MCF 10A (cell line): ENCODE measurements at regions not wholly inside any gene's neighbourhood (a gene's known extent, or its start where the extent isn't known, plus 50 kb on each side); places are given as distances from the start of the nearest gene placed in this dataset.

Experiments
- BruUV-seq: library from RNA; stranded (reverse); fragments of 400-500 nt; replicated peaks from 2 replicates; lab custom pipeline; 2021; lab: Mats Ljungman, UMichigan
- CTCF ChIA-PET: fragments of 300-600 bp; sonication (Branson Sonifier 250); formaldehyde crosslinking; extraction: SDS; loops from one replicate; lab custom pipeline; 2021; ENCODE audit warnings: antibody characterized with exemption, inconsistent platforms; lab: Yijun Ruan, JAX
- POLR2A ChIA-PET: fragments of 300-600, 350-650 bp; sonication (Branson Sonifier 250); formaldehyde crosslinking; extraction: SDS; loops from one replicate; lab custom pipeline; 2020; ENCODE audit warnings: antibody characterized with exemption, inconsistent platforms; lab: Yijun Ruan, JAX
- DNase-seq: peaks from one replicate; pipeline ENCODE4 v3.0.0-alpha.2; 2018; ENCODE audit not compliant: unreplicated experiment
- H3K27ac Mint-ChIP-seq: one replicate; pipeline ENCODE4 v1.8.0; 2022; ENCODE audit warnings: mild to moderate bottlenecking, low read depth, mixed read lengths; ENCODE audit not compliant: unreplicated experiment
- H3K27me3 Mint-ChIP-seq: one replicate; pipeline ENCODE4 v1.8.0; 2022; ENCODE audit warnings: mixed read lengths; ENCODE audit not compliant: insufficient read depth, unreplicated experiment
- H3K36me3 Mint-ChIP-seq: one replicate; pipeline ENCODE4 v1.8.0; 2022; ENCODE audit warnings: mild to moderate bottlenecking, moderate library complexity, mixed read lengths; ENCODE audit not compliant: insufficient read depth, unreplicated experiment
- H3K4me1 Mint-ChIP-seq: one replicate; pipeline ENCODE4 v1.8.0; 2022; ENCODE audit warnings: mixed read lengths; ENCODE audit not compliant: insufficient read depth, unreplicated experiment
- H3K4me3 Mint-ChIP-seq: one replicate; pipeline ENCODE4 v1.8.0; 2022; ENCODE audit warnings: mild to moderate bottlenecking, moderate library complexity, mixed read lengths; ENCODE audit not compliant: unreplicated experiment
- H3K9me3 Mint-ChIP-seq: one replicate; pipeline ENCODE4 v1.8.0; 2022; ENCODE audit warnings: mixed read lengths; ENCODE audit not compliant: unreplicated experiment
- intact Hi-C: fragments of 100-400 bp; cut with micrococcal nuclease; formaldehyde crosslinking; loops from 2 replicates; pipeline ENCODE4 v1.14.1; 2022
- TF ChIP-seq, protein P1 (sequence below): fragments of 200-600 bp; IDR thresholded peaks from one replicate; pipeline ENCODE4 v1.8.0; 2022; ENCODE audit warnings: antibody characterized with exemption, mild to moderate bottlenecking; ENCODE audit not compliant: unreplicated experiment

DNA sequence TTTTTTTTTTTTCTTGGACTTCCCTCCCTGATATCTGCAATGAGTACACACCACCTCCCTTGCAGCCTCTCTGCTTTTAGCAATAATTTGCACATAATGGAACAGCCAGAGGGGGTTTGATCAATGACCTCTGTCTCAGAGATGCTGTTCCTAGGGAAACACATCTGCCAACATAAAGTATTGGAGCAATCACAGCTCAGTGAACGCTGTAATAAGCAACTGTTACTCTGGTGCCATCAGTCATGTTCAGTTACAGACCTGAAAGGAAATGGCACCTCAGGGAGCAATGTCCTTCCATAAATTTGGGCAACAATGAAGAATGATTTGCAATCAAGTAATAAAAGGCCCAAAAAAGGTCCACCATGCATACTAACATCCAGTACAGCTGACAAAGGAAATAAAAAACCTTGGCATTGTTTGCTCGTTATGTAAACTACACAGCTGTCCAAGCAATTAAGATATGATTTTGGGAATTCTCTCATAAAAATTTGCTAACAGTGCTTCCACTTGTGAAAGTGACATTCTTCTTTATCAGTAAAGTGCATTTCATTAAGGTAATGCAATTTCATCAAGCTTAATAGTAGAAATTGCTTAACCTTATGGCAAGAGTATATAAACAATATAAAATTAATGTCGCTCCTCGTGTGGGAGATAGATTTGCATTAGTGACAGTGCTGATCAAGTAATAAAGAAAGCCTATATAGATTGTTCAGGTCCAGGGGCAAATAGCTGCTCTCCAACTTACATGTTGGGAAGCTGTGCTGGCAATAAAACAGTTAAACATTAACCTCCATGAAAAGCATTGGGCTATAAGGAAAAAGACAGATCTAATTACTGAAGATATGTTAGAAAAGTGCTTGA is 167.8 kb downstream of the RASEF start:
- DNase-seq = no peak
- POLR2A ChIA-PET = no interaction called here
- Mint-ChIP-seq H3K4me3 (no peak overlapping the region), H3K9me3 (no peaks in the 10 kb centered on the region), H3K27ac (no peak overlapping the region), H3K36me3 (no peaks in the 10 kb centered on the region), H3K4me1 (no peaks in the 10 kb centered on the region), H3K27me3 (no peaks in the 10 kb centered on the region)
- BruUV-seq = no TSS peak
- TF ChIP-seq, protein P1, sequence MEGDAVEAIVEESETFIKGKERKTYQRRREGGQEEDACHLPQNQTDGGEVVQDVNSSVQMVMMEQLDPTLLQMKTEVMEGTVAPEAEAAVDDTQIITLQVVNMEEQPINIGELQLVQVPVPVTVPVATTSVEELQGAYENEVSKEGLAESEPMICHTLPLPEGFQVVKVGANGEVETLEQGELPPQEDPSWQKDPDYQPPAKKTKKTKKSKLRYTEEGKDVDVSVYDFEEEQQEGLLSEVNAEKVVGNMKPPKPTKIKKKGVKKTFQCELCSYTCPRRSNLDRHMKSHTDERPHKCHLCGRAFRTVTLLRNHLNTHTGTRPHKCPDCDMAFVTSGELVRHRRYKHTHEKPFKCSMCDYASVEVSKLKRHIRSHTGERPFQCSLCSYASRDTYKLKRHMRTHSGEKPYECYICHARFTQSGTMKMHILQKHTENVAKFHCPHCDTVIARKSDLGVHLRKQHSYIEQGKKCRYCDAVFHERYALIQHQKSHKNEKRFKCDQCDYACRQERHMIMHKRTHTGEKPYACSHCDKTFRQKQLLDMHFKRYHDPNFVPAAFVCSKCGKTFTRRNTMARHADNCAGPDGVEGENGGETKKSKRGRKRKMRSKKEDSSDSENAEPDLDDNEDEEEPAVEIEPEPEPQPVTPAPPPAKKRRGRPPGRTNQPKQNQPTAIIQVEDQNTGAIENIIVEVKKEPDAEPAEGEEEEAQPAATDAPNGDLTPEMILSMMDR = no peak
- intact Hi-C loops = no loop called here
- CTCF ChIA-PET = interaction anchor here (0.7 kb wide), 1 partner anchor 17 kb away, joined by 4 read pairs; no protein-coding TSS in a partner anchor

DNA sequence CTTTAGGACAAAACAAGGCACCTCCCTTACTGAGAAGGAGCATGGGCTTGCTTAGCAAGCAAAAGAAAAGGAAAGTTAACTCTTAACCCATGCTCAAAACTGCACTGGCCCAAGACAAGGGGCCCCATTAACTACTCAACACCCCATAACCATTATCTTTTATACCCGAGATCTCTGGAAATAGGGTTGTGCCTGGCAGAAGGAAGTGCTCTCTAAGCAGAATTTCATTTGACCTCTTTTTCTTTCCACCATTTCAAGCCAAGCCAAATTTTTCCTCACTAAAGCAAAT is 167.2 kb downstream of the RASEF start:
- POLR2A ChIA-PET = no interaction called here
- Mint-ChIP-seq H3K27ac (no peak overlapping the region), H3K4me3 (no peak overlapping the region), H3K4me1 (no peaks in the 10 kb centered on the region), H3K36me3 (no peaks in the 10 kb centered on the region), H3K27me3 (no peaks in the 10 kb centered on the region), H3K9me3 (no peaks in the 10 kb centered on the region)
- BruUV-seq = no TSS peak
- DNase-seq = no peak
- TF ChIP-seq, protein P1 = no peak
- intact Hi-C loops = no loop called here
- CTCF ChIA-PET = interaction anchor here (0.7 kb wide), 1 partner anchor 17 kb away, joined by 4 read pairs; no protein-coding TSS in a partner anchor

DNA sequence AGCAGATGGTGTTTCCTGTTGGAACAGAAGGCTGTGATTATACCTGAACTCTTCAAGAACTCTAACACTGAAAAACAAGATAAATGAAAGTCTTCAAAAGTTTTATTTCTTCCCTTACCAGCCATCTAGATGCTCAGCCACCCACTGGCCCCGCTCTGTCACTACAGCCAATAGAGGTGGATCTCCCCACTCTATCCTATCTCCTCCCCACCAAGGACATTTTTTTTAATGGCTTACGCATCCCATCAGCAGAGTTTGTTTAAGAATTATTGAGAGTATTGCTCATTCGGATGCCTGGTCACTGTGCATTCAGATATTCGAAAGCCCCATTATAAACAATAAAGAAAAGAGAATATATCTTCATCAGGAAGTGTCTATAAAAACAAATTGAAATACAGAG is 159.4 kb downstream of the RASEF start:
- no peaks in the 10 kb centered on the region for H3K36me3 Mint-ChIP-seq
- no peaks in the 10 kb centered on the region for H3K9me3 Mint-ChIP-seq
- intact Hi-C loops = no loop called here
- no peaks in the 10 kb centered on the region for H3K4me1 Mint-ChIP-seq
- H3K27ac Mint-ChIP-seq = no peak overlapping the region
- DNase-seq = no peak
- BruUV-seq = no TSS peak
- TF ChIP-seq, protein P1 = no peak
- no peak overlapping the region for H3K4me3 Mint-ChIP-seq
- ChIA-PET CTCF (interaction anchor here (0.5 kb wide), 1 partner anchor 35 kb away, joined by 3 read pairs; no protein-coding TSS in a partner anchor), POLR2A (no interaction called here)
- no peaks in the 10 kb centered on the region for H3K27me3 Mint-ChIP-seq

DNA sequence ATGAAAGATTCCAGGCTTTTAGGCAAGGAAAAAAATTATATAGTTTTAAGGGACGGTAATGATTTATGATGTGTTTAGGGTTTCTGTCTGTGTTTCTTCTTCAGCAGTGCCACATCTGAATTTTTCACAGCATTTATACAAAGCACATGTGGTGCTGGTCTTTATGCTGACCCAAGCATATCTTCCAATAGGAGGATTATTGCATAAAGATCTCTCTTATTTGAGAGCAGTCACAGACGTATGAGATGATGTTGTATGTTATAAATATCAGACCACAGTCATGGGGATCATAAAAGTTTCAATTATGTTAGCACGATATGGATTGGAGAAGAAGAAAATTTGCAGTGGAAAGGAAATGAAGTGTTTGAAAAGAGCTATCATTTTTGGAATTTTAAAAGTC is 150.9 kb downstream of the RASEF start:
- Mint-ChIP-seq H3K4me3 (no peak overlapping the region), H3K4me1 (no peaks in the 10 kb centered on the region), H3K27me3 (no peaks in the 10 kb centered on the region), H3K9me3 (peaks cover 7% of the 10 kb centered on the region), H3K27ac (no peak overlapping the region), H3K36me3 (no peaks in the 10 kb centered on the region)
- ChIA-PET CTCF (interaction anchor here (0.6 to 2.7 kb wide), 7 partner anchors 9 to 305 kb away, joined by 3 to 19 read pairs (median 4); no protein-coding TSS in a partner anchor), POLR2A (interaction anchor here (0.7 kb wide), 1 partner anchor 720 kb away, joined by 3 read pairs; no protein-coding TSS in a partner anchor)
- DNase-seq = no peak
- no TSS peak for BruUV-seq
- intact Hi-C loops = no loop called here
- TF ChIP-seq, protein P1 = no peak
